OCI-LY1 (cell line): ENCODE measurements at regions not wholly inside any gene's neighbourhood (a gene's known extent, or its start where the extent isn't known, plus 50 kb on each side); places are given as distances from the start of the nearest gene placed in this dataset.

Source experiments
- H2AFZ ChIP-seq: fragments of 200-600 bp; sonication (generic), shearing (Covaris generic); 2 replicates; pipeline ENCODE4 v1.6.0; 2014; ENCODE audit warnings: antibody characterized with exemption, mild to moderate bottlenecking, low read length
- H3F3A ChIP-seq: fragments of 200-600 bp; sonication (generic), shearing (Covaris generic); 2 replicates; pipeline ENCODE4 v1.6.0; 2014; ENCODE audit warnings: mild to moderate bottlenecking, antibody characterized with exemption, low read length, moderate library complexity; ENCODE audit not compliant: insufficient read depth
- H3K27ac ChIP-seq: fragments of 200-600 bp; sonication (generic); 2 replicates; pipeline ENCODE4 v1.5.1; 2014; ENCODE audit warnings: low read length, mixed run types, mild to moderate bottlenecking, low read depth; ENCODE audit not compliant: poor library complexity, severe bottlenecking
- H3K27me3 ChIP-seq: fragments of 200-600 bp; sonication (generic); 2 replicates; pipeline ENCODE4 v1.6.0; 2014; ENCODE audit warnings: antibody characterized with exemption, mild to moderate bottlenecking, low read length, moderate library complexity; ENCODE audit not compliant: insufficient read depth
- H3K36me3 ChIP-seq: fragments of 200-600 bp; sonication (generic); 2 replicates; pipeline ENCODE4 v1.6.1; 2014; ENCODE audit warnings: mild to moderate bottlenecking, antibody characterized with exemption, low read length, moderate library complexity, mixed read lengths; ENCODE audit not compliant: insufficient read depth
- H3K4me1 ChIP-seq: fragments of 200-600 bp; sonication (generic); 2 replicates; pipeline ENCODE4 v1.5.1; 2014; ENCODE audit warnings: mild to moderate bottlenecking, low read length, moderate library complexity; ENCODE audit not compliant: insufficient read depth, severe bottlenecking
- H3K4me2 ChIP-seq: fragments of 200-600 bp; sonication (generic), shearing (Covaris generic); 2 replicates; pipeline ENCODE4 v1.6.1; 2014; ENCODE audit warnings: low read length
- H3K4me3 ChIP-seq: fragments of 200-600 bp; sonication (generic); 2 replicates; pipeline ENCODE4 v1.5.1; 2014; ENCODE audit warnings: low read length, low read depth, mild to moderate bottlenecking, mixed read lengths; ENCODE audit not compliant: poor library complexity, severe bottlenecking
- H3K79me2 ChIP-seq: fragments of 200-600 bp; shearing (Covaris generic); 2 replicates; pipeline ENCODE4 v1.6.1; 2016; ENCODE audit warnings: mixed run types, low read length, mixed read lengths; ENCODE audit not compliant: insufficient read depth
- H3K9ac ChIP-seq: fragments of 200-600 bp; sonication (generic), shearing (Covaris generic); 2 replicates; pipeline ENCODE4 v1.6.1; 2014; ENCODE audit warnings: mild to moderate bottlenecking, low read length, mixed read lengths
- H3K9me2 ChIP-seq: fragments of 200-600 bp; sonication (generic), shearing (Covaris generic); 2 replicates; pipeline ENCODE4 v1.6.1; 2014; ENCODE audit warnings: low read depth, mild to moderate bottlenecking, low read length, mixed read lengths
- H3K9me3 ChIP-seq: fragments of 200-600 bp; shearing (Covaris generic); 2 replicates; pipeline ENCODE4 v1.6.1; 2014; ENCODE audit warnings: low read length, mixed read lengths
- H4K20me1 ChIP-seq: fragments of 200-600 bp; sonication (generic), shearing (Covaris generic); 2 replicates; pipeline ENCODE4 v1.6.0; 2016; ENCODE audit warnings: mild to moderate bottlenecking, low read length; ENCODE audit not compliant: insufficient read depth
- CTCF ChIP-seq: fragments of 200-600 bp; sonication (generic), shearing (Covaris generic); IDR thresholded peaks from 2 replicates; pipeline ENCODE4 v1.5.1; 2017; ENCODE audit warnings: mild to moderate bottlenecking, antibody characterized with exemption, low read length, moderate library complexity, mixed read lengths
- EZH2 ChIP-seq: fragments of 200-600 bp; sonication (generic), shearing (Covaris generic); IDR thresholded peaks from 2 replicates; pipeline ENCODE4 v1.8.0; 2017; ENCODE audit warnings: borderline replicate concordance, mixed run types, mild to moderate bottlenecking, antibody characterized with exemption, low read length, moderate library complexity, mixed read lengths

GRCh38 chr12:81874586-81874985 lies 115.4 kb upstream of the PPFIA2 start:
- no peaks in the 10 kb centered on the region for H3K36me3 ChIP-seq
- H4K20me1 ChIP-seq = no peaks in the 10 kb centered on the region
- H3K4me1 ChIP-seq = no peaks in the 10 kb centered on the region
- H3K9me3 ChIP-seq = no peaks in the 10 kb centered on the region
- H3K4me3 ChIP-seq = no peak overlapping the region
- no peak overlapping the region for H3K27ac ChIP-seq
- no peaks in the 10 kb centered on the region for H3K27me3 ChIP-seq
- TF ChIP-seq CTCF = no peak
- TF ChIP-seq EZH2 = no peak
- H3K79me2 ChIP-seq = no peaks in the 10 kb centered on the region
- H3K9me2 ChIP-seq = no peaks in the 10 kb centered on the region
- H3K4me2 ChIP-seq = no peak overlapping the region
- no peak overlapping the region for H2AFZ ChIP-seq
- H3K9ac ChIP-seq = no peak overlapping the region
- no peaks in the 10 kb centered on the region for H3F3A ChIP-seq

GRCh38 chr12:81874166-81874565 lies 115.0 kb upstream of the PPFIA2 start:
- H3K9me2 ChIP-seq = no peaks in the 10 kb centered on the region
- no peaks in the 10 kb centered on the region for H3F3A ChIP-seq
- H4K20me1 ChIP-seq = no peaks in the 10 kb centered on the region
- TF ChIP-seq EZH2 = no peak
- TF ChIP-seq CTCF = no peak
- H3K36me3 ChIP-seq = no peaks in the 10 kb centered on the region
- H3K27ac ChIP-seq = no peak overlapping the region
- no peak overlapping the region for H3K4me3 ChIP-seq
- no peak overlapping the region for H3K4me2 ChIP-seq
- no peaks in the 10 kb centered on the region for H3K9me3 ChIP-seq
- H2AFZ ChIP-seq = no peak overlapping the region
- no peak overlapping the region for H3K9ac ChIP-seq
- H3K79me2 ChIP-seq = no peaks in the 10 kb centered on the region
- no peaks in the 10 kb centered on the region for H3K27me3 ChIP-seq
- H3K4me1 ChIP-seq = no peaks in the 10 kb centered on the region

- H3K27me3 ChIP-seq = no peaks in the 10 kb centered on the region
- H3K79me2 ChIP-seq = no peaks in the 10 kb centered on the region
- H2AFZ ChIP-seq = no peak overlapping the region
- no peak overlapping the region for H3K27ac ChIP-seq
- no peaks in the 10 kb centered on the region for H3K9me3 ChIP-seq
- H3K4me3 ChIP-seq = no peak overlapping the region
- no peaks in the 10 kb centered on the region for H3K9me2 ChIP-seq
- no peak overlapping the region for H3K9ac ChIP-seq
- no peaks in the 10 kb centered on the region for H3K36me3 ChIP-seq
- no peaks in the 10 kb centered on the region for H4K20me1 ChIP-seq
- no peak overlapping the region for H3K4me2 ChIP-seq
- H3K4me1 ChIP-seq = no peaks in the 10 kb centered on the region
- H3F3A ChIP-seq = no peaks in the 10 kb centered on the region
- TF ChIP-seq EZH2 = no peak
- no peak for TF ChIP-seq CTCF
Observed at GRCh38 chr12:81872400-81872799, 113.2 kb upstream of the PPFIA2 start.
